GM21360 (cell line): ENCODE measurements at regions not wholly inside any gene's neighbourhood (a gene's known extent, or its start where the extent isn't known, plus 50 kb on each side); places are given as distances from the start of the nearest gene placed in this dataset.

Experiments used
- ATAC-seq: cut with Tn5 transposase; IDR thresholded peaks from one replicate; pipeline ENCODE4 v1.9.1; 2021; ENCODE audit warnings: mild to moderate bottlenecking, moderate library complexity; ENCODE audit not compliant: unreplicated experiment

GRCh38 chr1:213371847-213372619 lies 321.0 kb downstream of the RPS6KC1 start:
- ATAC-seq = no peak

GRCh38 chr1:213374369-213374768 lies 323.3 kb downstream of the RPS6KC1 start:
- peak; percentile 83 for ATAC-seq

GRCh38 chr1:213375002-213375401 lies 324.0 kb downstream of the RPS6KC1 start:
- ATAC-seq = no peak

GRCh38 chr1:213376862-213377372 lies 325.9 kb downstream of the RPS6KC1 start:
- ATAC-seq = no peak

GRCh38 chr1:213380865-213381264 lies 329.8 kb downstream of the RPS6KC1 start:
- no peak for ATAC-seq

GRCh38 chr1:213381572-213382084 lies 330.6 kb downstream of the RPS6KC1 start:
- ATAC-seq = no peak

GRCh38 chr1:213383465-213383864 lies 332.4 kb downstream of the RPS6KC1 start:
- no peak for ATAC-seq

- ATAC-seq = no peak
These were observed 334.2 kb downstream of the RPS6KC1 start for GRCh38 chr1:213385201-213385600.

GRCh38 chr1:213385806-213386324 lies 334.8 kb downstream of the RPS6KC1 start:
- no peak for ATAC-seq

GRCh38 chr1:213387380-213388015 lies 336.5 kb downstream of the RPS6KC1 start:
- no peak for ATAC-seq

- no peak for ATAC-seq
These were observed 337.2 kb downstream of the RPS6KC1 start for GRCh38 chr1:213388199-213388598.

- ATAC-seq = no peak
These were observed 338.1 kb downstream of the RPS6KC1 start for GRCh38 chr1:213389061-213389581.

GRCh38 chr1:213391445-213391844 lies 340.4 kb downstream of the RPS6KC1 start:
- no peak for ATAC-seq

GRCh38 chr1:213393860-213394259 lies 342.8 kb downstream of the RPS6KC1 start:
- no peak for ATAC-seq

- no peak for ATAC-seq
These were observed 343.8 kb downstream of the RPS6KC1 start for GRCh38 chr1:213394837-213395236.

- no peak for ATAC-seq
These were observed 346.6 kb downstream of the RPS6KC1 start for GRCh38 chr1:213397638-213398037.

- no peak for ATAC-seq
These were observed 348.7 kb downstream of the RPS6KC1 start for GRCh38 chr1:213399695-213400094.

- ATAC-seq = no peak
These were observed 358.2 kb downstream of the RPS6KC1 start for GRCh38 chr1:213409208-213409631.

GRCh38 chr1:213409971-213410370 lies 358.9 kb downstream of the RPS6KC1 start:
- ATAC-seq = no peak

- no peak for ATAC-seq
These were observed 363.3 kb downstream of the RPS6KC1 start for GRCh38 chr1:213414346-213414745.

- ATAC-seq = no peak
These were observed 363.9 kb downstream of the RPS6KC1 start for GRCh38 chr1:213414911-213415310.
